Heart left ventricle (tissue), 16 donors: ENCODE measurements at regions not wholly inside any gene's neighbourhood (a gene's known extent, or its start where the extent isn't known, plus 50 kb on each side); places are given as distances from the start of the nearest gene placed in this dataset.

Experiments used
- ATAC-seq, 4 donors: fragments of 200-7000 bp; cut with Tn5 transposase; one replicate each; pipeline ENCODE4 v1.9.1; 2020 to 2022; ENCODE audit warnings: moderate library complexity in 4 of 4, mild to moderate bottlenecking in 3 of 4, moderate number of reproducible peaks in 1 of 4
- DNase-seq, 5 donors: peaks; one replicate each; pipeline ENCODE4 v3.0.0-alpha.2; 2020
- H3K27ac ChIP-seq, 12 donors: fragments of 200-600 bp; sonication (generic) in 4 of 12; one replicate each; pipeline versions ENCODE4 v1.5.0 to v1.8.0; 2016 to 2022; ENCODE audit warnings: mild to moderate bottlenecking in 2 of 12
- H3K27me3 ChIP-seq, 9 donors: fragments of 200-600 bp; sonication (generic) in 2 of 9; one replicate each; pipeline versions ENCODE4 v1.5.1 to v1.8.0; 2016 to 2022; ENCODE audit warnings: mild to moderate bottlenecking in 3 of 9
- H3K36me3 ChIP-seq, 9 donors: fragments of 200-600 bp; sonication (generic) in 2 of 9; one replicate each; pipeline versions ENCODE4 v1.5.0 to v1.8.0; 2018 to 2022; ENCODE audit warnings: mild to moderate bottlenecking in 2 of 9
- H3K4me1 ChIP-seq, 12 donors: fragments of 200-600 bp; sonication (generic) in 4 of 12; one replicate each; pipeline versions ENCODE4 v1.5.0 to v1.8.0; 2016 to 2022; ENCODE audit warnings: mild to moderate bottlenecking in 3 of 12
- H3K4me3 ChIP-seq, 12 donors: fragments of 200-600 bp; sonication (generic) in 4 of 12; one replicate each; pipeline versions ENCODE4 v1.5.0 to v1.8.0; 2017 to 2022; ENCODE audit warnings: mild to moderate bottlenecking in 9 of 12, moderate library complexity in 4 of 12
- H3K9me3 ChIP-seq, 12 donors: fragments of 200-600 bp; sonication (generic) in 4 of 12; one replicate each; pipeline versions ENCODE4 v1.5.0 to v1.8.0; 2016 to 2022; ENCODE audit warnings: mild to moderate bottlenecking in 1 of 12
- POLR2A ChIP-seq, 2 donors: fragments of 450-650 bp; IDR thresholded peaks; one replicate each; pipeline ENCODE4 v1.6.1; 2017; ENCODE audit warnings: antibody characterized with exemption in 2 of 2, mild to moderate bottlenecking in 2 of 2, moderate library complexity in 2 of 2
- WGBS, 4 donors: extraction: QIAGEN DNeasy Blood & Tissue Kit in 2 of 4; methylation state at CpG; one replicate each; pipeline versions ENCODE4 v1.1.5 to v1.1.7; 2013 to 2018; 5-methylcytosine and 5-hydroxymethylcytosine counted together
- intact Hi-C, 10 donors: fragments of 100-400 bp; cut with DNase I; formaldehyde crosslinking; loops; one replicate each; pipeline versions ENCODE4 v1.11.1 to v1.14.2; 2022
- TF ChIP-seq, protein P1 (sequence below), 12 donors: fragments of 200-600 bp; sonication (generic) in 4 of 12; IDR thresholded peaks; one replicate each; pipeline versions ENCODE4 v1.5.0 to v1.8.0; 2018 to 2022; ENCODE audit warnings: antibody characterized with exemption in 12 of 12, mild to moderate bottlenecking in 5 of 12
- donor health status: ischemic (EF 13 %, LVEDD 7.1; RV severe dilation, severe dysfunction).
- donor health status: healthy with polysubstance abuse.
- donor health status: DM: no; HTN: yes; CAD: no.
- donor health status: DM: no; HTN: no; CAD: no.
- donor health status: ischemic (EF 25% LVEDD 6.9; RV normal size, moderate dysfunction).
- donor health status: ischemic (EF 25% LVEDD 5.7; RV mildly dilated, moderate dysfunction).
- donor health status: healthy.
- donor health status: DM: yes; HTN: yes; CAD: no.
- donor health status: ischemic (EF 35%, LVEDD 5.7; RV mildly dilated, moderate dysfunction).
- donor health status: nonischemic (EF 11% LVEDD 7.7; RV severe dilation, severe dysfunction).
- donor health status: DM: yes; HTN: yes; CAD: no.
- donor health status: PGD.
- donor health status: ischemic (EF 29% LVEDD 5.4; RV normal size, mild dysfunction).
- donor health status: nonischemic (EF 23%, LVEDD 6.1; RV moderate dilation, normal function).

DNA sequence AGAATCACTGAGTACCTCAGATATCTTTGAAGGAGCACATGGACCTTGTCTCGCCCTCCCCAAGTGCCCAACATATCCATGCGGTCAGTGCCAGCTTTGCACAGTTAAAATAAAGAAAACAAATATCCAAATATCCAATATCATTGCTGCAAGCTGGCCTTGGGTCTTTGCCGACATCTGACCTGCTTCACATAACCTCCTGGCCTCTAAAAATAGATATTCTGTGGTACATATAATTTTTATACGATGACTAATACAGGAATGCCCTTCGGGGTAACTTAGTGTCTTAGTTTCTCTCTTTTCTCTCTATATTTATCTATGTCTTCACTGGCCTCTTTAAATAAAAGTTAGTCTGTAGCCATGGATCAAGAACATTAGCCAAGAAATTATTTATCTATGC is 67.8 kb downstream of the MAF start:
- Histone ChIP-seq H3K36me3 (no peaks in the 10 kb centered on the region), H3K27ac (no peak overlapping the region), H3K4me3 (no peak overlapping the region), H3K27me3 (no peaks in the 10 kb centered on the region), H3K4me1 (peaks cover 0 to 18% (median 7%) of the 10 kb centered on the region in 12 donors), H3K9me3 (no peaks in the 10 kb centered on the region)
- intact Hi-C loops, result no loop called here
- DNase-seq (no peak), ATAC-seq (peak in 3 of 4 donors; percentile 29 to 56 (median 55))
- no peak for TF ChIP-seq POLR2A (IDR thresholded peaks at IDR 0.05)
- TF ChIP-seq, protein P1, sequence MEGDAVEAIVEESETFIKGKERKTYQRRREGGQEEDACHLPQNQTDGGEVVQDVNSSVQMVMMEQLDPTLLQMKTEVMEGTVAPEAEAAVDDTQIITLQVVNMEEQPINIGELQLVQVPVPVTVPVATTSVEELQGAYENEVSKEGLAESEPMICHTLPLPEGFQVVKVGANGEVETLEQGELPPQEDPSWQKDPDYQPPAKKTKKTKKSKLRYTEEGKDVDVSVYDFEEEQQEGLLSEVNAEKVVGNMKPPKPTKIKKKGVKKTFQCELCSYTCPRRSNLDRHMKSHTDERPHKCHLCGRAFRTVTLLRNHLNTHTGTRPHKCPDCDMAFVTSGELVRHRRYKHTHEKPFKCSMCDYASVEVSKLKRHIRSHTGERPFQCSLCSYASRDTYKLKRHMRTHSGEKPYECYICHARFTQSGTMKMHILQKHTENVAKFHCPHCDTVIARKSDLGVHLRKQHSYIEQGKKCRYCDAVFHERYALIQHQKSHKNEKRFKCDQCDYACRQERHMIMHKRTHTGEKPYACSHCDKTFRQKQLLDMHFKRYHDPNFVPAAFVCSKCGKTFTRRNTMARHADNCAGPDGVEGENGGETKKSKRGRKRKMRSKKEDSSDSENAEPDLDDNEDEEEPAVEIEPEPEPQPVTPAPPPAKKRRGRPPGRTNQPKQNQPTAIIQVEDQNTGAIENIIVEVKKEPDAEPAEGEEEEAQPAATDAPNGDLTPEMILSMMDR (IDR thresholded peaks at IDR 0.05), result no peak
- WGBS, 4 donors, result 51 to 58% (median 53%) methylated on average over 5 of the region's 5 CpGs

DNA sequence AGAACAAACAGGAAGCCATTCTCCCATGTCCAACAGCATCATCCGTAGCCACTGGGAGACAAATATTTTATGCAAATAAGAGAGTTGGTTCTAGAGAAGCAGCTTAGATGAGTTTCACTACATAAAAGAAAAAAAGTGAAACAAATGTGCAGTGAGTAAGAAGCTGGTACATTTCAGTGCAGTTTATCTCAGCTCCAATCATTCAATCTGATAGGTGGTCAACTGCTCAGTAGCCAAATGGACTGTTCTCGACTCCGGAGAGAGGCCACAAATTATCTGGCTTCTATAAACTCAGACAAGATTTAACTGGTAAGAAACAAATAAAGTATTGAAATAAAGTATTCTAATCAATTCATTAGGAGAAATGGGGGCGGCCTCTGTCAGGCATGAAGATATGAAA is 68.3 kb downstream of the MAF start:
- Histone ChIP-seq H3K9me3 (no peaks in the 10 kb centered on the region), H3K4me1 (peaks cover 0 to 18% (median 7%) of the 10 kb centered on the region in 12 donors), H3K27ac (no peak overlapping the region), H3K27me3 (no peaks in the 10 kb centered on the region), H3K4me3 (no peak overlapping the region), H3K36me3 (no peaks in the 10 kb centered on the region)
- WGBS, 4 donors, result 94 to 97% (median 96%) methylated on average over 4 of the region's 4 CpGs
- intact Hi-C loops, result no loop called here
- no peak for TF ChIP-seq POLR2A (IDR thresholded peaks at IDR 0.05)
- TF ChIP-seq, protein P1 (IDR thresholded peaks at IDR 0.05), result no peak
- DNase-seq (no peak), ATAC-seq (no peak)

DNA sequence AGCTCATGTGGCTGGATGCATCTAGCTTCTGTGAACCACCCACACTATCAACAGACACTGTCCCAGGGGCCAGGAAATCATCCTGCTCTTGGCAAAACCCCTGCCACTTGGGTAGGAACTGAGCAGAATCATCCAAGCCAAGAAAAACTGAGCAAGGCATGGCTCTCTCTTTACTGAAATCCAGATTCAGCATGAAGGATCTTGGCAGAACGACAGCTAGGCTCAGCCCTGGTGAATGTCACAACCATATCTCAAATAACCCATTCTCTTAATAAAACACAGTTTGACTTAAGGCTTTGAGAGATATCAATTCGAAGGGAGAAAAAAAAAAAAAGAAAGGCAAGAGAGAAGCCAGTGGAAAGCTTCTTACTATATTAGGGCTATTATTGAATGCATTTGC is 72.2 kb downstream of the MAF start:
- DNase-seq, result no peak
- WGBS, 4 donors, result 17 to 30% (median 24%) methylated on average over 2 of the region's 2 CpGs
- H3K4me1 ChIP-seq, result peaks cover 0 to 19% (median 5%) of the 10 kb centered on the region in 12 donors
- H3K4me3 ChIP-seq, result no peak overlapping the region
- ATAC-seq, result peak in 2 of 4 donors; percentile 29 to 44
- intact Hi-C loops, result no loop called here
- H3K36me3 ChIP-seq, result no peaks in the 10 kb centered on the region
- peaks cover 0 to 4% (median 0%) of the 10 kb centered on the region in 12 donors for H3K9me3 ChIP-seq
- H3K27ac ChIP-seq, result no peak overlapping the region
- H3K27me3 ChIP-seq, result no peaks in the 10 kb centered on the region
- no peak for TF ChIP-seq POLR2A (IDR thresholded peaks at IDR 0.05)
- TF ChIP-seq, protein P1 (IDR thresholded peaks at IDR 0.05), result no peak

DNA sequence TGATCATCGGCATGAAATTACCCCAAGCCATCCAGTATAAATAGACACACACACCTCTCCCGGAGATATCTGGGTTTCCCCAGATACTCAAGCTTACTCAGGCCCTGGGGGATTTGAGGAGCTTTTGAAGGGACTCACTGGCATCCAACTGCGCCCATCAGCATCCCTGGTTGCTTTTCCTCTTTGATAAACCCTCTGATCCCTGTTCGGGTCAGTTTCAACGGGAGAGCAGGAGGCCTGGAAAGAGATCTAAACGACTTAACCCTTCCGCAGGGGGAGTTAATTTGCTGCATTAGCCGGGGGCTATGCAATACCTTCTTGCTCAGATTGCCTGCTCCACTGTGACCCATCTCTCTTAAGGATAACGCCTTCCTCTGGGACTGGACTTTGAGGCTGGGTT is 76.6 kb downstream of the MAF start:
- H3K4me1 ChIP-seq, result peaks cover 0 to 13% (median 6%) of the 10 kb centered on the region in 12 donors
- DNase-seq (no peak), ATAC-seq (no peak)
- H3K4me3 ChIP-seq, result no peak overlapping the region
- H3K36me3 ChIP-seq, result no peaks in the 10 kb centered on the region
- H3K9me3 ChIP-seq, result peaks cover 0 to 4% (median 0%) of the 10 kb centered on the region in 12 donors
- no peak for TF ChIP-seq POLR2A (IDR thresholded peaks at IDR 0.05)
- TF ChIP-seq, protein P1 (IDR thresholded peaks at IDR 0.05), result no peak
- H3K27me3 ChIP-seq, result peaks cover 0 to 9% (median 0%) of the 10 kb centered on the region in 9 donors
- intact Hi-C loops, result no loop called here
- no peak overlapping the region for H3K27ac ChIP-seq
- WGBS, 4 donors, result 59 to 75% (median 66%) methylated on average over 9 of the region's 9 CpGs
